A673 (cell line): ENCODE measurements at regions not wholly inside any gene's neighbourhood (a gene's known extent, or its start where the extent isn't known, plus 50 kb on each side); places are given as distances from the start of the nearest gene placed in this dataset.

Experiments
- BruUV-seq: library from RNA; stranded (reverse); fragments of 400-500 nt; replicated peaks from 2 replicates; lab custom pipeline; 2021; lab: Mats Ljungman, UMichigan
- CTCF ChIA-PET: fragments of 300-600 bp; sonication (Branson Sonifier 250); formaldehyde crosslinking; loops from one replicate; lab custom pipeline; 2022; ENCODE audit warnings: antibody characterized with exemption; lab: Charles Lee
- POLR2A ChIA-PET: fragments of 300-600 bp; sonication (Branson Sonifier 250); formaldehyde crosslinking; loops from one replicate; lab custom pipeline; 2022; ENCODE audit warnings: antibody characterized with exemption; ENCODE audit not compliant: low non-redundant PET; lab: Charles Lee
- DNase-seq: peaks from one replicate; pipeline ENCODE4 v3.0.0-alpha.2; 2015; ENCODE audit warnings: low spot score
- H3K27ac ChIP-seq: fragments of 200-600 bp; sonication (generic); 2 replicates; pipeline ENCODE4 v1.5.1; 2016; ENCODE audit warnings: mixed run types, low read depth, mild to moderate bottlenecking, mixed read lengths, antibody characterized with exemption, low read length; ENCODE audit not compliant: poor library complexity, severe bottlenecking
- H3K27me3 ChIP-seq: fragments of 200-600 bp; sonication (generic); replicated peaks from 2 replicates; pipeline ENCODE4 v1.6.1; 2017; ENCODE audit warnings: mixed run types, low read depth, mild to moderate bottlenecking, mixed read lengths, antibody characterized with exemption, low read length; ENCODE audit not compliant: insufficient read depth, poor library complexity
- H3K36me3 ChIP-seq: fragments of 200-600 bp; sonication (generic); 2 replicates; pipeline ENCODE4 v1.6.1; 2016; ENCODE audit warnings: mixed run types, mild to moderate bottlenecking, mixed read lengths, antibody characterized with exemption, low read length; ENCODE audit not compliant: insufficient read depth, poor library complexity, severe bottlenecking
- H3K4me1 ChIP-seq: fragments of 200-600 bp; sonication (generic); 2 replicates; pipeline ENCODE4 v1.6.1; 2017; ENCODE audit warnings: mixed run types, mild to moderate bottlenecking, mixed read lengths, antibody characterized with exemption, low read length; ENCODE audit not compliant: insufficient read depth, poor library complexity, severe bottlenecking
- H3K4me3 ChIP-seq: fragments of 200-600 bp; sonication (generic); 2 replicates; pipeline ENCODE4 v1.5.1; 2016; ENCODE audit warnings: low read depth, mixed run types, mild to moderate bottlenecking, mixed read lengths, low read length; ENCODE audit not compliant: poor library complexity, severe bottlenecking
- H3K9me3 ChIP-seq: fragments of 200-600 bp; sonication (generic); 2 replicates; pipeline ENCODE4 v1.6.1; 2016; ENCODE audit warnings: mixed run types, low read depth, mild to moderate bottlenecking, mixed read lengths, antibody characterized with exemption, low read length; ENCODE audit not compliant: poor library complexity, severe bottlenecking
- EZH2 ChIP-seq: fragments of 200-600 bp; sonication (generic); IDR thresholded peaks from 2 replicates; pipeline ENCODE4 v1.6.1; 2017; ENCODE audit warnings: borderline replicate concordance, low read depth, mild to moderate bottlenecking, mixed read lengths, antibody characterized with exemption, low read length; ENCODE audit not compliant: poor library complexity, severe bottlenecking
- intact Hi-C: fragments of 100-400 bp; cut with micrococcal nuclease; formaldehyde crosslinking; loops from one replicate; pipeline ENCODE4 v1.10.0; 2022; ENCODE audit not compliant: unreplicated experiment
- TF ChIP-seq, protein P1 (sequence below): fragments of 300-800, 200-600 bp; sonication (generic); conservative IDR thresholded peaks from 2 replicates; pipeline ENCODE4 v1.5.1; 2017; ENCODE audit warnings: low read depth, mild to moderate bottlenecking, antibody characterized with exemption, low read length, moderate library complexity, mixed read lengths

DNA sequence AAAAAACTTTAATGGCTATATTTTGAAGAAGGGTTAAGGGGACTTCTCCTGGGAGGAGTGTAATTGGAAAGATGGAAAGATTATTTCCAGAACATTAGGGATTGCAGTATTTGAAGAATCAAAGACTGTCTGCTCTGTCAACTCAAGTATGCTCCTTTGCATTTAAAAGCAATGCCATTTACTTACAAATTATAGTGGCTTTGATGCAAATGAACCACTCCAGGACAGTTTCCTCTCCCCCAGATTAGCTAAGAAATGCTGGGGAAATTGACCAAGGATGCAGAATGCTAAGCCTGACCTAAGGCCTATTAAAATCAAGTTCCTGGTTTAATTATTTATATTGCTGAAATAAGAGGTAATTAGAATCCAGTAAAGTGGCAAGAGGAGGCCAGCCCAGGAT lies 110.5 kb upstream of the CAMK1G start:
- Histone ChIP-seq H3K27me3 (no peaks in the 10 kb centered on the region), H3K4me3 (no peak overlapping the region), H3K9me3 (no peaks in the 10 kb centered on the region), H3K4me1 (no peaks in the 10 kb centered on the region), H3K27ac (no peak overlapping the region), H3K36me3 (no peaks in the 10 kb centered on the region)
- TF ChIP-seq, protein P1, sequence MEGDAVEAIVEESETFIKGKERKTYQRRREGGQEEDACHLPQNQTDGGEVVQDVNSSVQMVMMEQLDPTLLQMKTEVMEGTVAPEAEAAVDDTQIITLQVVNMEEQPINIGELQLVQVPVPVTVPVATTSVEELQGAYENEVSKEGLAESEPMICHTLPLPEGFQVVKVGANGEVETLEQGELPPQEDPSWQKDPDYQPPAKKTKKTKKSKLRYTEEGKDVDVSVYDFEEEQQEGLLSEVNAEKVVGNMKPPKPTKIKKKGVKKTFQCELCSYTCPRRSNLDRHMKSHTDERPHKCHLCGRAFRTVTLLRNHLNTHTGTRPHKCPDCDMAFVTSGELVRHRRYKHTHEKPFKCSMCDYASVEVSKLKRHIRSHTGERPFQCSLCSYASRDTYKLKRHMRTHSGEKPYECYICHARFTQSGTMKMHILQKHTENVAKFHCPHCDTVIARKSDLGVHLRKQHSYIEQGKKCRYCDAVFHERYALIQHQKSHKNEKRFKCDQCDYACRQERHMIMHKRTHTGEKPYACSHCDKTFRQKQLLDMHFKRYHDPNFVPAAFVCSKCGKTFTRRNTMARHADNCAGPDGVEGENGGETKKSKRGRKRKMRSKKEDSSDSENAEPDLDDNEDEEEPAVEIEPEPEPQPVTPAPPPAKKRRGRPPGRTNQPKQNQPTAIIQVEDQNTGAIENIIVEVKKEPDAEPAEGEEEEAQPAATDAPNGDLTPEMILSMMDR, result no peak
- no peak for TF ChIP-seq EZH2
- ChIA-PET POLR2A (no interaction called here), CTCF (no interaction called here)
- no TSS peak for BruUV-seq
- DNase-seq, result no peak
- intact Hi-C loops, result no loop called here

GRCh38 chr1:209480345-209480744 lies 103.2 kb upstream of the CAMK1G start:
- intact Hi-C loops, result no loop called here
- no peaks in the 10 kb centered on the region for H3K27me3 ChIP-seq
- no peak for DNase-seq
- H3K36me3 ChIP-seq, result no peaks in the 10 kb centered on the region
- TF ChIP-seq, protein P1, result no peak
- TF ChIP-seq EZH2, result no peak
- no peaks in the 10 kb centered on the region for H3K9me3 ChIP-seq
- CTCF ChIA-PET, result no interaction called here
- no peak overlapping the region for H3K27ac ChIP-seq
- H3K4me1 ChIP-seq, result no peaks in the 10 kb centered on the region
- POLR2A ChIA-PET, result no interaction called here
- no peak overlapping the region for H3K4me3 ChIP-seq
- no TSS peak for BruUV-seq

DNA sequence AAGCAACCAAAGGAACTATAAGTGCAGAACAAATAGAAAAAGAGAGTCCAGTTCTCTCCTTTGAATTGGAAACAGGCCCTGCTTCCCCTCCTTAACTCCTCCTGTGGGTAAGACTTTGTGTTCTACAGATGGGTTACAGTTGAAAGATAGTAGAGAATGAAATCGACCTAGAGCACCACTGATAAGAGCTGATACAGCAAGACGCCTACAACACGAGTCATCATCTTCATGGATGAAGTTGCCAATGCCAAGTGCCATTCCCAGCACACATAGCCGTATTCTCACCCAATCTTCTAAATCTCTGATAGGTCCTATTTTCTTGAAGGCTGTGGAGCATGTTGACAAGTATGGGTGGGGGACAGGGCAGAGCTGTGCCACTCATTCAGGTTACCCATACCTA lies 99.8 kb upstream of the CAMK1G start:
- no peaks in the 10 kb centered on the region for H3K36me3 ChIP-seq
- H3K27me3 ChIP-seq, result no peaks in the 10 kb centered on the region
- POLR2A ChIA-PET, result no interaction called here
- H3K4me1 ChIP-seq, result no peaks in the 10 kb centered on the region
- BruUV-seq, result no TSS peak
- CTCF ChIA-PET, result no interaction called here
- no peak overlapping the region for H3K27ac ChIP-seq
- intact Hi-C loops, result no loop called here
- DNase-seq, result no peak
- H3K9me3 ChIP-seq, result no peaks in the 10 kb centered on the region
- no peak overlapping the region for H3K4me3 ChIP-seq
- TF ChIP-seq EZH2, result no peak
- TF ChIP-seq, protein P1, result no peak
